ENCODE measurements at regions not wholly inside any gene's neighbourhood (a gene's known extent, or its start where the extent isn't known, plus 50 kb on each side); places are given as distances from the start of the nearest gene placed in this dataset.

DNA sequence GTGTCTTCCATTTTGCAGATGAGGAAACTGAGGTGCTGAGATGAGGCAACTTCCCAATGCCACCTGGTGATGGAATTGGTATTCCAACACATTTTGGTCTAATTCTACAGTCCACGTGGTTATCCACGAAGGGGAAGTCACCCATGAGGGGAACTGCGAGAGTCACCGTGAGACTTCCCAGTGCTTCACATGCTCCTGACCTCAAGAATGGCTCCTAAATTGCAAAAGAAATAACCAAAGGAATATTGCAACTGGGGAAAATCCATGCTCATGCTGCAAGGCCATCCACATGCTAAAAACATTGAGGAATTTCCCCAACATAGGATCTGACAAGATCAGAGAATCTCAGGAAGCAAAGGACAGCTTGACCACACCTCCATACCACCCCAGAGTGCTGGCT is 153.9 kb downstream of the HS3ST3B1 start:
- no peak for DNase-seq (ENCODE audit: low spot score)
- TF ChIP-seq, protein P1, sequence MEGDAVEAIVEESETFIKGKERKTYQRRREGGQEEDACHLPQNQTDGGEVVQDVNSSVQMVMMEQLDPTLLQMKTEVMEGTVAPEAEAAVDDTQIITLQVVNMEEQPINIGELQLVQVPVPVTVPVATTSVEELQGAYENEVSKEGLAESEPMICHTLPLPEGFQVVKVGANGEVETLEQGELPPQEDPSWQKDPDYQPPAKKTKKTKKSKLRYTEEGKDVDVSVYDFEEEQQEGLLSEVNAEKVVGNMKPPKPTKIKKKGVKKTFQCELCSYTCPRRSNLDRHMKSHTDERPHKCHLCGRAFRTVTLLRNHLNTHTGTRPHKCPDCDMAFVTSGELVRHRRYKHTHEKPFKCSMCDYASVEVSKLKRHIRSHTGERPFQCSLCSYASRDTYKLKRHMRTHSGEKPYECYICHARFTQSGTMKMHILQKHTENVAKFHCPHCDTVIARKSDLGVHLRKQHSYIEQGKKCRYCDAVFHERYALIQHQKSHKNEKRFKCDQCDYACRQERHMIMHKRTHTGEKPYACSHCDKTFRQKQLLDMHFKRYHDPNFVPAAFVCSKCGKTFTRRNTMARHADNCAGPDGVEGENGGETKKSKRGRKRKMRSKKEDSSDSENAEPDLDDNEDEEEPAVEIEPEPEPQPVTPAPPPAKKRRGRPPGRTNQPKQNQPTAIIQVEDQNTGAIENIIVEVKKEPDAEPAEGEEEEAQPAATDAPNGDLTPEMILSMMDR (IDR thresholded peaks at IDR 0.05; ENCODE audit: extremely low read depth, missing control alignments), result no peak

DNA sequence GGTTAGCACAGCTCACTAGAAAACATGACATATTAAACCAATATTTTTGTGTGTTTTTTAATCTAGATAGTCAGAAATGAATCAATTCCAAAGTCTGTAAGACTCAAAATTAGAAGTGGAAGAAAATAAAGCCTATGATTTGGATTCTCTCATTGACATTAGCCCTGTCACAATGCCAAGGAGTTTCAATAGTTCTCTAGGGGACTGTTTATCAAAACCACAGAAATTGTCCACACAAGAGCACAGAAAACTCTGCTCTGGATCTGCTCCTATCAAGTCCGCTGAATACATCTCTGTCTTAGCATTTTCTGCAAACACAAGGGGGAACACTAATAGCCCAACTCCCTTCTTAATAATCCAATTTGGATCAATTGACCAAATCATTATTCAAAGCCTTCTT is 152.0 kb downstream of the HS3ST3B1 start:
- DNase-seq (ENCODE audit: low spot score), result no peak
- TF ChIP-seq, protein P1 (IDR thresholded peaks at IDR 0.05; ENCODE audit: extremely low read depth, missing control alignments), result no peak

DNA sequence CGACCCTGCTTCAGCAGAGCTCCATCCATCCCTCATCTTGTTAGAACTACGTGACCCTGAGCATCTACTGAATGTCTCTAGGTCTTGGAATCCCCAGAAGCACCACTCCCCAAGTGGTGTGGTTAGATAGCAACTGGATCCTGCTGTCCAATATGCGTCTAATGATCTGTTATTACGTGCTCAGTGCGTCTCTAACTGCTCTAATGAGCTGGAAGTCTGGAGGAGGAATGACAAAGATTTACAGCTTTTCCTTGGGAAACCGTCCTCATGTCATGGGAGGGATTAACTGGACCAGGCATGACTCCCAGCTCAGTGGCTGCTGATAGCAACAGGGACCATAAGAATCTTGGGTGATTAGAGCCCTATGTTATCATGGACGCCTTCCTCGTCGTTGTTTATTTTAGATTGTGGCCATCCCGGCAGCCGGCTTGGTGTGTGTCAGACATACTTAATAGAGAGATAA is 150.9 kb downstream of the HS3ST3B1 start:
- TF ChIP-seq, protein P1 (IDR thresholded peaks at IDR 0.05; ENCODE audit: extremely low read depth, missing control alignments), result no peak
- DNase-seq (ENCODE audit: low spot score), result no peak

- TF ChIP-seq, protein P1 (IDR thresholded peaks at IDR 0.05; ENCODE audit: extremely low read depth, missing control alignments), result no peak
- DNase-seq (ENCODE audit: low spot score), result no peak
Measured at GRCh38 chr17:14448818-14449217, 147.9 kb downstream of the HS3ST3B1 start.

DNA sequence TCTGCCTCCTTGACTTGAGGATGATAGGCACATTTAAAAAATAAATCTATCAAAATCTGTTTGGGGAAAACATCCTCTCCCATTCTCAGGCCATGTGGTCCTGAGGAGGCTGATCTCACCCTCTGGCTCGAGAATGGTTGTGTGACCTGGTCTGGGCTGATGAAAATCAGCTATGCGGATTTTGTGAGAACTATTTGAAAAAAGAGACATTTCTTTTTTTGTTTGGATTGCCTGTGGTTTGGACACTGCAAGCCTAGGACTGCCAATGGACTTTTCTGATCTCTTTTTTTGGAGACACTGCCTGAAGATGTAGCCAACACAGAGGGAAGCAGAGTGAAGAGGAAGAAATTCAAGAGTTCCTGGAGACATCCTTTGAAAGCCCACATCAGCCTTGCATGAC is 145.9 kb downstream of the HS3ST3B1 start:
- TF ChIP-seq, protein P1 (IDR thresholded peaks at IDR 0.05; ENCODE audit: extremely low read depth, missing control alignments), result no peak
- DNase-seq (ENCODE audit: low spot score), result no peak

- no peak for DNase-seq (ENCODE audit: low spot score)
- TF ChIP-seq, protein P1 (IDR thresholded peaks at IDR 0.05; ENCODE audit: extremely low read depth, missing control alignments), result no peak
Measured at GRCh38 chr17:14444915-14445314, 144.0 kb downstream of the HS3ST3B1 start.

- TF ChIP-seq, protein P1 (IDR thresholded peaks at IDR 0.05; ENCODE audit: extremely low read depth, missing control alignments), result no peak
- no peak for DNase-seq (ENCODE audit: low spot score)
Measured at GRCh38 chr17:14442798-14443528, 142.1 kb downstream of the HS3ST3B1 start.
